Smooth muscle cell (in vitro differentiated cells): ENCODE measurements at regions not wholly inside any gene's neighbourhood (a gene's known extent, or its start where the extent isn't known, plus 50 kb on each side); places are given as distances from the start of the nearest gene placed in this dataset.

Experiments used
- DNase-seq: peaks from one replicate; lab custom pipeline; 2025; ENCODE audit not compliant: unreplicated experiment; lab: John Stamatoyannopoulos, UW
- H2AFZ ChIP-seq: fragments of 200-600 bp; sonication (generic); 2 replicates; pipeline ENCODE4 v1.6.0; 2016; ENCODE audit warnings: antibody characterized with exemption, low read depth, mild to moderate bottlenecking
- H3F3A ChIP-seq: fragments of 200-600 bp; sonication (generic); 2 replicates; pipeline ENCODE4 v1.6.0; 2017; ENCODE audit warnings: antibody characterized with exemption, low read depth
- H3K27ac ChIP-seq: fragments of 200-600 bp; sonication (generic); 2 replicates; pipeline ENCODE4 v1.5.1; 2016; ENCODE audit warnings: low read depth, mild to moderate bottlenecking
- H3K27me3 ChIP-seq: fragments of 200-600 bp; sonication (generic); 2 replicates; pipeline ENCODE4 v1.6.1; 2016; ENCODE audit warnings: low read depth, mild to moderate bottlenecking
- H3K36me3 ChIP-seq: fragments of 200-600 bp; sonication (generic); 2 replicates; pipeline ENCODE4 v1.5.1; 2016; ENCODE audit warnings: low read depth
- H3K4me1 ChIP-seq: fragments of 200-600 bp; sonication (generic); 2 replicates; pipeline ENCODE4 v1.5.1; 2016; ENCODE audit warnings: low read depth
- H3K4me2 ChIP-seq: fragments of 200-600 bp; sonication (generic); 2 replicates; pipeline ENCODE4 v1.6.0; 2016; ENCODE audit warnings: mild to moderate bottlenecking
- H3K4me3 ChIP-seq: fragments of 200-600 bp; sonication (generic); 2 replicates; pipeline ENCODE4 v1.5.1; 2016; ENCODE audit warnings: mild to moderate bottlenecking
- H3K79me2 ChIP-seq: fragments of 200-600 bp; sonication (generic); 2 replicates; pipeline ENCODE4 v1.6.0; 2016; ENCODE audit warnings: low read depth, mild to moderate bottlenecking
- H3K9ac ChIP-seq: fragments of 200-600 bp; sonication (generic); 2 replicates; pipeline ENCODE4 v1.6.0; 2016; ENCODE audit warnings: low read depth
- H3K9me3 ChIP-seq: fragments of 200-600 bp; sonication (generic); replicated peaks from 2 replicates; pipeline ENCODE4 v1.5.1; 2016; ENCODE audit warnings: low read depth
- H4K20me1 ChIP-seq: fragments of 200-600 bp; sonication (generic); 2 replicates; pipeline ENCODE4 v1.6.0; 2016; ENCODE audit warnings: low read depth
- WGBS: methylation state at CpG from one replicate; pipeline ENCODE4 v1.1.7; 2016; ENCODE audit warnings: low lambda C conversion rate; 5-methylcytosine and 5-hydroxymethylcytosine counted together
- TF ChIP-seq, protein P1 (sequence below): fragments of 200-600 bp; sonication (generic); IDR thresholded peaks from 2 replicates; pipeline ENCODE4 v1.5.1; 2017; ENCODE audit warnings: borderline replicate concordance, mild to moderate bottlenecking, antibody characterized with exemption; ENCODE audit not compliant: insufficient read depth, poor library complexity, severe bottlenecking

DNA sequence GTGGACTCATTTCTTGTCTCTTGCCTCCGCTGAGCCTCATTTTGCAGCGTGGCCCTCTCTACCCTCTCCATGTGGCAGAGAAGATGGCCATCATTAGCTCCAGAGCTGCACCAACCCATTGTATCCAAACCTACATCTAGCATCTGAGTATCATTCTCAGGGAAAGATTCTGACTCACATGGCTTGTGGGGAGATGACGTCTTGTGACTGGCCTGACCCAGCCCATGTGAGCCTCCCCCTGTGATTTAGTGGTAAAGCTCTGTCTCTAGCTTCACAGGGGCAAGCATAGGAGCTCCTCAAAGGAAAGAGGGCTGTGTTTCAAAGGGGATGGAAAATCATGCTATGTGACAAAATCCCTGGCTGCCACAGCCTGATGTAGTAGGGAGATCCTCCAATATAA, 87.4 kb upstream of the RBMS1 start:
- H3K27ac ChIP-seq = peak overlapping the region; percentile 54
- no peak for DNase-seq
- H3K9ac ChIP-seq = no peak overlapping the region
- no peaks in the 10 kb centered on the region for H4K20me1 ChIP-seq
- H2AFZ ChIP-seq = peak overlapping the region; percentile 54
- H3K36me3 ChIP-seq = no peaks in the 10 kb centered on the region
- no peaks in the 10 kb centered on the region for H3K27me3 ChIP-seq
- peaks cover 22% of the 10 kb centered on the region for H3K4me1 ChIP-seq
- H3K4me3 ChIP-seq = no peak overlapping the region
- peaks cover under 1% of the 10 kb centered on the region for H3F3A ChIP-seq
- WGBS = 80% methylated on average over 3 of the region's 3 CpGs
- H3K9me3 ChIP-seq = no peaks in the 10 kb centered on the region
- TF ChIP-seq, protein P1, sequence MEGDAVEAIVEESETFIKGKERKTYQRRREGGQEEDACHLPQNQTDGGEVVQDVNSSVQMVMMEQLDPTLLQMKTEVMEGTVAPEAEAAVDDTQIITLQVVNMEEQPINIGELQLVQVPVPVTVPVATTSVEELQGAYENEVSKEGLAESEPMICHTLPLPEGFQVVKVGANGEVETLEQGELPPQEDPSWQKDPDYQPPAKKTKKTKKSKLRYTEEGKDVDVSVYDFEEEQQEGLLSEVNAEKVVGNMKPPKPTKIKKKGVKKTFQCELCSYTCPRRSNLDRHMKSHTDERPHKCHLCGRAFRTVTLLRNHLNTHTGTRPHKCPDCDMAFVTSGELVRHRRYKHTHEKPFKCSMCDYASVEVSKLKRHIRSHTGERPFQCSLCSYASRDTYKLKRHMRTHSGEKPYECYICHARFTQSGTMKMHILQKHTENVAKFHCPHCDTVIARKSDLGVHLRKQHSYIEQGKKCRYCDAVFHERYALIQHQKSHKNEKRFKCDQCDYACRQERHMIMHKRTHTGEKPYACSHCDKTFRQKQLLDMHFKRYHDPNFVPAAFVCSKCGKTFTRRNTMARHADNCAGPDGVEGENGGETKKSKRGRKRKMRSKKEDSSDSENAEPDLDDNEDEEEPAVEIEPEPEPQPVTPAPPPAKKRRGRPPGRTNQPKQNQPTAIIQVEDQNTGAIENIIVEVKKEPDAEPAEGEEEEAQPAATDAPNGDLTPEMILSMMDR = no peak
- no peak overlapping the region for H3K4me2 ChIP-seq
- no peaks in the 10 kb centered on the region for H3K79me2 ChIP-seq

GRCh38 chr2:160581448-160581847, 87.8 kb upstream of the RBMS1 start:
- TF ChIP-seq, protein P1 = peak; percentile 17
- DNase-seq = no peak
- Histone ChIP-seq H3K4me1 (peaks cover 22% of the 10 kb centered on the region), H2AFZ (peak overlapping the region; percentile 54), H3K9ac (no peak overlapping the region), H3K4me3 (no peak overlapping the region), H3K79me2 (no peaks in the 10 kb centered on the region), H3K27ac (peak overlapping the region; percentile 54), H3K9me3 (no peaks in the 10 kb centered on the region), H3F3A (no peaks in the 10 kb centered on the region), H3K36me3 (no peaks in the 10 kb centered on the region), H4K20me1 (no peaks in the 10 kb centered on the region), H3K4me2 (no peak overlapping the region), H3K27me3 (no peaks in the 10 kb centered on the region)
- whole genome bisulfite sequencing = 57% methylated on average over 5 of the region's 5 CpGs

DNA sequence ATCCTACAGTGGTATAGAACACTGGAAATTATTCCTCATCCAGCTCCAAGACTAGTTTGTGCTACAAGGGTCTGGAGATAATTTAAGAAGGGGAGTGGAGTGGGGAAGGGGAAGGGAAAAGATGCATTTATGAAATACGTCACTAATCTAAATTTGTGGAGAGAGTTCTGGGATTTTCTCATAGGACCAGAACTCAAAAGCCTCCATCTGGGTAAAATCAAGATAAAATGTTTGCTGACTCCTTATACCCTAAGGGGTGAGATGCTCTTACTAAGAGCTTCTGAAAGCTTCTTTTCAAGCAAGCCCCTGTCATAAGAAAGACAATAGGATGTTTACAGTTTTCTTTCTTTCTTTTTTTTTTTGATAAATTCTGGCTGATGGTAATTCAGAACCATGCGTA, 88.5 kb upstream of the RBMS1 start:
- no peaks in the 10 kb centered on the region for H3K79me2 ChIP-seq
- DNase-seq = no peak
- no peaks in the 10 kb centered on the region for H3F3A ChIP-seq
- peak overlapping the region; percentile 54 for H3K27ac ChIP-seq
- H3K9ac ChIP-seq = no peak overlapping the region
- no peaks in the 10 kb centered on the region for H3K36me3 ChIP-seq
- H3K9me3 ChIP-seq = no peaks in the 10 kb centered on the region
- H3K4me3 ChIP-seq = no peak overlapping the region
- H3K4me2 ChIP-seq = peak overlapping the region; percentile 38
- no peaks in the 10 kb centered on the region for H4K20me1 ChIP-seq
- H3K4me1 ChIP-seq = peaks cover 22% of the 10 kb centered on the region
- 61% methylated on average over 2 of the region's 2 CpGs for WGBS
- H2AFZ ChIP-seq = no peak overlapping the region
- TF ChIP-seq, protein P1 = no peak
- H3K27me3 ChIP-seq = no peaks in the 10 kb centered on the region

DNA sequence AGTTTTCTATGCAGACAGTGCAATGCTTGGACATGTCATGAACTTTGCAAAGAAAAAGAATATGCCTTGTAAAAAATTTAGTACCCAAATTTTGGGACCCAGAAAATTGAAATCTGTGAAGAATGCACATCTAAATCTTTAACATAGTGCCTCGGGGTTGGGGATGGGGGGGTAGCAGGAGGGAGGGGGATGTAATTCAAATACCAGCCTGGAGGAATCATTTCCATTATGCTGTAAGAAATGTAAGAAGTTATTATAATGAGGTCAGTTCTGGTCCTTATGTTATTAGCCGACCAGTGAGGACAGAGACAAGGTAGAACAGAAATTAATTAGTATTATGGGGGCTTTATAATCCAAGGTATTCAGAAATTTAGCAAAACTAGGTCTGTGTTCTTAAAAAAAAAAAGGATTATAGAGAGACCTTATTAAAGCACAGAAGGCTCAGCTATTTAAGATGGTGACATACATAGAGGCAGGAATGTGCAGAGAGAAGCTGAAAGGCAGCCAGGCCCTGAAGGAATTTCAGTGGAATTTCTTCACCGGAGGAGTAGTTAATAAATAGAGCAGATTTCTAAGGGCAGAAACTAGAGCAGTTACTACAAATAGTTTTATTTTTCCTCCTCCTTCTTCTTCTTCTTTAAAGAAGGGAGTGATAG, 89.0 kb upstream of the RBMS1 start:
- peak overlapping the region; percentile 54 for H3K27ac ChIP-seq
- no peaks in the 10 kb centered on the region for H3F3A ChIP-seq
- peaks cover 22% of the 10 kb centered on the region for H3K4me1 ChIP-seq
- WGBS = 21% methylated on average over 3 of the region's 3 CpGs
- no peaks in the 10 kb centered on the region for H3K9me3 ChIP-seq
- H2AFZ ChIP-seq = peak overlapping the region; percentile 73
- no peak overlapping the region for H3K9ac ChIP-seq
- H4K20me1 ChIP-seq = no peaks in the 10 kb centered on the region
- TF ChIP-seq, protein P1 = no peak
- no peaks in the 10 kb centered on the region for H3K27me3 ChIP-seq
- peak overlapping the region; percentile 38 for H3K4me2 ChIP-seq
- H3K4me3 ChIP-seq = no peak overlapping the region
- DNase-seq = no peak
- H3K36me3 ChIP-seq = no peaks in the 10 kb centered on the region
- H3K79me2 ChIP-seq = no peaks in the 10 kb centered on the region
